ENCODE measurements at regions not wholly inside any gene's neighbourhood (a gene's known extent, or its start where the extent isn't known, plus 50 kb on each side); places are given as distances from the start of the nearest gene placed in this dataset.

DNA sequence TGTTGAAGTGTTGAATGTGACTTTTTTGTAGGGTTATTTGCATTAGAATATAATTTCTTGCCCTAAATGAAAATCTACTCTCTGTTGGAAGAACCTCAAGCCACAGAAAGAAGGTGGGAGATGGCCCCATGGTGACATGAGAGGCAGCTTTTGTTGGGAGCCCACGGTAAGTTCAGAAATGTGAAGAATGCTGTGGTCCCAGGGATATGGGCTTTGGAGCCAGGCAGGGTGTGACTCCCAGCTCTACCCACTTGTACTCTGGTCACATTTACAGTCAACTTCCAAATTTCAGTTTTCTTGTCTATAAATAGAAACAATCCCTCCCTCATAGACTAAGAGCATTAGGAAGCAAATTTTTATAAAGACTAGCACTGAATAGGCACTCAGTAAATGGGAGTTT, 177.8 kb downstream of the RAB28 start:
- Histone ChIP-seq H3K4me1 (ENCODE audit: control insufficient read depth, insufficient read depth, low read length) (no peaks in the 10 kb centered on the region), H3K36me3 (ENCODE audit: control insufficient read depth in 2 of 2, insufficient read depth in 1 of 2, low read length in 2 of 2) (no peaks in the 10 kb centered on the region), H3K9me3 (ENCODE audit: control insufficient read depth, insufficient read depth, low read depth, low read length) (no peaks in the 10 kb centered on the region), H3K4me3 (ENCODE audit: low read depth, low read length) (no peak overlapping the region), H3K27ac (ENCODE audit: extremely low read depth, low read depth, low read length) (no peak overlapping the region)
- POLR2A ChIA-PET = no interaction called here
- CTCF ChIA-PET = no interaction called here
- TF ChIP-seq ZNF302 (tag by site-specific recombination; IDR thresholded peaks at IDR 0.05; ENCODE audit: low read depth) = no peak
- TF ChIP-seq, protein P1, sequence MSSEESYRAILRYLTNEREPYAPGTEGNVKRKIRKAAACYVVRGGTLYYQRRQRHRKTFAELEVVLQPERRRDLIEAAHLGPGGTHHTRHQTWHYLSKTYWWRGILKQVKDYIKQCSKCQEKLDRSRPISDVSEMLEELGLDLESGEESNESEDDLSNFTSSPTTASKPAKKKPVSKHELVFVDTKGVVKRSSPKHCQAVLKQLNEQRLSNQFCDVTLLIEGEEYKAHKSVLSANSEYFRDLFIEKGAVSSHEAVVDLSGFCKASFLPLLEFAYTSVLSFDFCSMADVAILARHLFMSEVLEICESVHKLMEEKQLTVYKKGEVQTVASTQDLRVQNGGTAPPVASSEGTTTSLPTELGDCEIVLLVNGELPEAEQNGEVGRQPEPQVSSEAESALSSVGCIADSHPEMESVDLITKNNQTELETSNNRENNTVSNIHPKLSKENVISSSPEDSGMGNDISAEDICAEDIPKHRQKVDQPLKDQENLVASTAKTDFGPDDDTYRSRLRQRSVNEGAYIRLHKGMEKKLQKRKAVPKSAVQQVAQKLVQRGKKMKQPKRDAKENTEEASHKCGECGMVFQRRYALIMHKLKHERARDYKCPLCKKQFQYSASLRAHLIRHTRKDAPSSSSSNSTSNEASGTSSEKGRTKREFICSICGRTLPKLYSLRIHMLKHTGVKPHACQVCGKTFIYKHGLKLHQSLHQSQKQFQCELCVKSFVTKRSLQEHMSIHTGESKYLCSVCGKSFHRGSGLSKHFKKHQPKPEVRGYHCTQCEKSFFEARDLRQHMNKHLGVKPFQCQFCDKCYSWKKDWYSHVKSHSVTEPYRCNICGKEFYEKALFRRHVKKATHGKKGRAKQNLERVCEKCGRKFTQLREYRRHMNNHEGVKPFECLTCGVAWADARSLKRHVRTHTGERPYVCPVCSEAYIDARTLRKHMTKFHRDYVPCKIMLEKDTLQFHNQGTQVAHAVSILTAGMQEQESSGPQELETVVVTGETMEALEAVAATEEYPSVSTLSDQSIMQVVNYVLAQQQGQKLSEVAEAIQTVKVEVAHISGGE (tag by site-specific recombination; conservative IDR thresholded peaks at IDR 0.05; ENCODE audit: low read depth) = no peak
- TF ChIP-seq, protein P2, sequence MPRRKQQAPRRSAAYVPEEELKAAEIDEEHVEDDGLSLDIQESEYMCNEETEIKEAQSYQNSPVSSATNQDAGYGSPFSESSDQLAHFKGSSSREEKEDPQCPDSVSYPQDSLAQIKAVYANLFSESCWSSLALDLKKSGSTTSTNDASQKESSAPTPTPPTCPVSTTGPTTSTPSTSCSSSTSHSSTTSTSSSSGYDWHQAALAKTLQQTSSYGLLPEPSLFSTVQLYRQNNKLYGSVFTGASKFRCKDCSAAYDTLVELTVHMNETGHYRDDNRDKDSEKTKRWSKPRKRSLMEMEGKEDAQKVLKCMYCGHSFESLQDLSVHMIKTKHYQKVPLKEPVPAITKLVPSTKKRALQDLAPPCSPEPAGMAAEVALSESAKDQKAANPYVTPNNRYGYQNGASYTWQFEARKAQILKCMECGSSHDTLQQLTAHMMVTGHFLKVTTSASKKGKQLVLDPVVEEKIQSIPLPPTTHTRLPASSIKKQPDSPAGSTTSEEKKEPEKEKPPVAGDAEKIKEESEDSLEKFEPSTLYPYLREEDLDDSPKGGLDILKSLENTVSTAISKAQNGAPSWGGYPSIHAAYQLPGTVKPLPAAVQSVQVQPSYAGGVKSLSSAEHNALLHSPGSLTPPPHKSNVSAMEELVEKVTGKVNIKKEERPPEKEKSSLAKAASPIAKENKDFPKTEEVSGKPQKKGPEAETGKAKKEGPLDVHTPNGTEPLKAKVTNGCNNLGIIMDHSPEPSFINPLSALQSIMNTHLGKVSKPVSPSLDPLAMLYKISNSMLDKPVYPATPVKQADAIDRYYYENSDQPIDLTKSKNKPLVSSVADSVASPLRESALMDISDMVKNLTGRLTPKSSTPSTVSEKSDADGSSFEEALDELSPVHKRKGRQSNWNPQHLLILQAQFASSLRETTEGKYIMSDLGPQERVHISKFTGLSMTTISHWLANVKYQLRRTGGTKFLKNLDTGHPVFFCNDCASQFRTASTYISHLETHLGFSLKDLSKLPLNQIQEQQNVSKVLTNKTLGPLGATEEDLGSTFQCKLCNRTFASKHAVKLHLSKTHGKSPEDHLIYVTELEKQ (tag by site-specific recombination; IDR thresholded peaks at IDR 0.05; ENCODE audit: borderline replicate concordance) = no peak
- TF ChIP-seq ZNF2 (tag by site-specific recombination; IDR thresholded peaks at IDR 0.05) = no peak
- TF ChIP-seq ZNF701 (tag by site-specific recombination; IDR thresholded peaks at IDR 0.05) = no peak
- no peak for TF ChIP-seq ZNF621 (tag by site-specific recombination; IDR thresholded peaks at IDR 0.05)
- TF ChIP-seq ZNF585B (tag by site-specific recombination; IDR thresholded peaks at IDR 0.05) = no peak

DNA sequence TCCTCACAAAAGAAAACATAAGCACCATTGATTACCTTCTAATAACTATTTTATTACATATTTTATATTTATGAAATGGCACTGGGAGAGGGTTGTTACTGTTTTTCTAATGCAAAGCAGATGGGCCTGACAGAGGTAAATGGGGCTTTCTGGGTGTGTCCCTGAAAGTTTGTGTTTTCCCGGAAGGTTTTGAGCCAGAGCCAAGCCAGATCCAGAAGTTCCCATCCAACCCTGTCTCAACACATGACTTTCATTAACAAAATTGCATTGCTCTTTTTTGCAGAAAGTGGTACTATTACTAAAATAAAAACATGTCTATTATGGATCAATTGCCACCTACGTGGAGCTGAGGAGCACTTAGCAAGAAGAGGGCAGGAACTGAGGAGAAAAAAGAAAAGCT, 181.3 kb downstream of the RAB28 start:
- H3K36me3 ChIP-seq (ENCODE audit: control insufficient read depth in 2 of 2, insufficient read depth in 1 of 2, low read length in 2 of 2) = no peaks in the 10 kb centered on the region
- H3K4me1 ChIP-seq (ENCODE audit: control insufficient read depth, insufficient read depth, low read length) = no peaks in the 10 kb centered on the region
- no peaks in the 10 kb centered on the region for H3K9me3 ChIP-seq (ENCODE audit: control insufficient read depth, insufficient read depth, low read depth, low read length)
- H3K4me3 ChIP-seq (ENCODE audit: low read depth, low read length) = no peak overlapping the region
- CTCF ChIA-PET = no interaction called here
- no peak for TF ChIP-seq GLIS2 (tag by site-specific recombination; IDR thresholded peaks at IDR 0.05)
- H3K27ac ChIP-seq (ENCODE audit: extremely low read depth, low read depth, low read length) = no peak overlapping the region
- POLR2A ChIA-PET = no interaction called here

DNA sequence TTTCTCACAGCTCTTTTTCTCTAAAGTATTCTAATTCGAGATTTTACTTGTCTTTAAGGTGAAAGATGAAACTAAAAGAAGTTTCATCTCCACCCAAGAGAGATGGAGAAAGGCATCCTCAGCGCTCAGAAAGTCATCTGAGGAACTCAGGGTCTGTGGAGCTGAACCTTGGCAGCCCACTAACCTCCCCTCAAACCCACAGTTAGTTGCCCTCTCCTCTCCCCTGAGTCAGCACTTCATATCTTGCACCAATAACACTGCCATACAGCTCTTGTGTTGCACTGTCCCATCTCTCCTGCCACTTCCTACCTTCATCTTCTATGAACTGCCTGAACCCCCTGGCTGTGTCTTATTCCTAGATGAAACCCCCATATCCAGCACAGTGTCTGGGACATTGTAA, 184.8 kb downstream of the RAB28 start:
- TF ChIP-seq, protein P3, sequence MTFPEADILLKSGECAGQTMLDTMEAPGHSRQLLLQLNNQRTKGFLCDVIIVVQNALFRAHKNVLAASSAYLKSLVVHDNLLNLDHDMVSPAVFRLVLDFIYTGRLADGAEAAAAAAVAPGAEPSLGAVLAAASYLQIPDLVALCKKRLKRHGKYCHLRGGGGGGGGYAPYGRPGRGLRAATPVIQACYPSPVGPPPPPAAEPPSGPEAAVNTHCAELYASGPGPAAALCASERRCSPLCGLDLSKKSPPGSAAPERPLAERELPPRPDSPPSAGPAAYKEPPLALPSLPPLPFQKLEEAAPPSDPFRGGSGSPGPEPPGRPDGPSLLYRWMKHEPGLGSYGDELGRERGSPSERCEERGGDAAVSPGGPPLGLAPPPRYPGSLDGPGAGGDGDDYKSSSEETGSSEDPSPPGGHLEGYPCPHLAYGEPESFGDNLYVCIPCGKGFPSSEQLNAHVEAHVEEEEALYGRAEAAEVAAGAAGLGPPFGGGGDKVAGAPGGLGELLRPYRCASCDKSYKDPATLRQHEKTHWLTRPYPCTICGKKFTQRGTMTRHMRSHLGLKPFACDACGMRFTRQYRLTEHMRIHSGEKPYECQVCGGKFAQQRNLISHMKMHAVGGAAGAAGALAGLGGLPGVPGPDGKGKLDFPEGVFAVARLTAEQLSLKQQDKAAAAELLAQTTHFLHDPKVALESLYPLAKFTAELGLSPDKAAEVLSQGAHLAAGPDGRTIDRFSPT (tag by site-specific recombination; IDR thresholded peaks at IDR 0.05) = no peak
- TF ChIP-seq ZNF133 (tag by site-specific recombination; IDR thresholded peaks at IDR 0.05) = no peak
- TF ChIP-seq ZBTB48 (tag by site-specific recombination; IDR thresholded peaks at IDR 0.05) = no peak
- TF ChIP-seq ZNF416 (tag by site-specific recombination; IDR thresholded peaks at IDR 0.05) = no peak
- no peak for TF ChIP-seq ZNF514 (tag by site-specific recombination; IDR thresholded peaks at IDR 0.05)
- TF ChIP-seq FEZF1 (tag by site-specific recombination; IDR thresholded peaks at IDR 0.05) = no peak
- TF ChIP-seq, protein P4, sequence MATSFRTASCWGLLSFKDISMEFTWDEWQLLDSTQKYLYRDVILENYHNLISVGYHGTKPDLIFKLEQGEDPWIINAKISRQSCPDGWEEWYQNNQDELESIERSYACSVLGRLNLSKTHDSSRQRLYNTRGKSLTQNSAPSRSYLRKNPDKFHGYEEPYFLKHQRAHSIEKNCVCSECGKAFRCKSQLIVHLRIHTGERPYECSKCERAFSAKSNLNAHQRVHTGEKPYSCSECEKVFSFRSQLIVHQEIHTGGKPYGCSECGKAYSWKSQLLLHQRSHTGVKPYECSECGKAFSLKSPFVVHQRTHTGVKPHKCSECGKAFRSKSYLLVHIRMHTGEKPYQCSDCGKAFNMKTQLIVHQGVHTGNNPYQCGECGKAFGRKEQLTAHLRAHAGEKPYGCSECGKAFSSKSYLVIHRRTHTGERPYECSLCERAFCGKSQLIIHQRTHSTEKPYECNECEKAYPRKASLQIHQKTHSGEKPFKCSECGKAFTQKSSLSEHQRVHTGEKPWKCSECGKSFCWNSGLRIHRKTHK (tag by site-specific recombination; IDR thresholded peaks at IDR 0.05) = no peak
- no peak for TF ChIP-seq OVOL3 (tag by site-specific recombination; IDR thresholded peaks at IDR 0.05)
- TF ChIP-seq ZNF239 (tag by site-specific recombination; IDR thresholded peaks at IDR 0.05) = no peak
- TF ChIP-seq ZNF140 (tag by site-specific recombination; IDR thresholded peaks at IDR 0.05) = no peak
- no peak for TF ChIP-seq ZBTB17 (tag by site-specific recombination; IDR thresholded peaks at IDR 0.05)
- no peak for TF ChIP-seq ZNF785 (tag by site-specific recombination; IDR thresholded peaks at IDR 0.05)
- no peak for TF ChIP-seq ZSCAN23 (tag by site-specific recombination; IDR thresholded peaks at IDR 0.05)
- no peak for TF ChIP-seq ZNF621 (tag by site-specific recombination; IDR thresholded peaks at IDR 0.05)
- TF ChIP-seq HOXC10 (CRISPR knock-in tag; IDR thresholded peaks at IDR 0.05) = no peak

More for the DNA sequence above, 184.8 kb downstream of the RAB28 start:
- POLR2A ChIA-PET = no interaction called here
- no peak overlapping the region for H3K4me3 ChIP-seq (ENCODE audit: low read depth, low read length)
- no peaks in the 10 kb centered on the region for H3K4me1 ChIP-seq (ENCODE audit: control insufficient read depth, insufficient read depth, low read length)
- H3K27ac ChIP-seq (ENCODE audit: extremely low read depth, low read depth, low read length) = no peak overlapping the region
- CTCF ChIA-PET = no interaction called here
- no peaks in the 10 kb centered on the region for H3K9me3 ChIP-seq (ENCODE audit: control insufficient read depth, insufficient read depth, low read depth, low read length)
- H3K36me3 ChIP-seq (ENCODE audit: control insufficient read depth in 2 of 2, insufficient read depth in 1 of 2, low read length in 2 of 2) = no peaks in the 10 kb centered on the region
